Fibroblast of mammary gland (primary cell): ENCODE measurements at regions not wholly inside any gene's neighbourhood (a gene's known extent, or its start where the extent isn't known, plus 50 kb on each side); places are given as distances from the start of the nearest gene placed in this dataset.

Source experiments
- DNase-seq: peaks from one replicate; pipeline ENCODE4 v3.0.0-alpha.2; 2010; ENCODE audit warnings: low read depth
- H3K4me3 ChIP-seq: 2 replicates; pipeline ENCODE4 v1.5.1; 2011; ENCODE audit warnings: low read depth, mild to moderate bottlenecking, low read length, moderate library complexity; ENCODE audit not compliant: control insufficient read depth
- TF ChIP-seq, protein P1 (sequence below): conservative IDR thresholded peaks from 2 replicates; pipeline ENCODE4 v1.5.1; 2011; ENCODE audit warnings: low read depth, low read length, inconsistent platforms; ENCODE audit not compliant: control insufficient read depth, insufficient read depth

DNA sequence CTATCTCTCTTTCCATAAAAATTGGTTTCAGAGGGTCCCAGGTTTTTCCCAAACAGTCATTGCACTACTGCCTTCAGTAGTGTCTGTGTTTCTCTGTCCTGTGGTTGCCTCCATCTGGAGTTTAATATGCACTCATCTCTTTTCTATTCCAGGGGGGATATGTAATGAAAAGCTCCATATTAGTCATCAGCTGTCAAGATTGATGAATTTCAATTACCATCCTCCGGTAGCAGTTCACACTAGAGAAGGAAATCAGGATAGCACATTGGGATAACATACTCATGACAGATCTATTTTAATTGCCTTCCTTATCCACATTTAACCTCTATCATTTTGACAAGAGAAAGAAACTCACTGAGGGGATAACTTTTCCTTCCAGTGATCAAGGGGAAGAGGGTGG lies 589.0 kb upstream of the SEL1L start:
- H3K4me3 ChIP-seq: no peak overlapping the region
- TF ChIP-seq, protein P1, sequence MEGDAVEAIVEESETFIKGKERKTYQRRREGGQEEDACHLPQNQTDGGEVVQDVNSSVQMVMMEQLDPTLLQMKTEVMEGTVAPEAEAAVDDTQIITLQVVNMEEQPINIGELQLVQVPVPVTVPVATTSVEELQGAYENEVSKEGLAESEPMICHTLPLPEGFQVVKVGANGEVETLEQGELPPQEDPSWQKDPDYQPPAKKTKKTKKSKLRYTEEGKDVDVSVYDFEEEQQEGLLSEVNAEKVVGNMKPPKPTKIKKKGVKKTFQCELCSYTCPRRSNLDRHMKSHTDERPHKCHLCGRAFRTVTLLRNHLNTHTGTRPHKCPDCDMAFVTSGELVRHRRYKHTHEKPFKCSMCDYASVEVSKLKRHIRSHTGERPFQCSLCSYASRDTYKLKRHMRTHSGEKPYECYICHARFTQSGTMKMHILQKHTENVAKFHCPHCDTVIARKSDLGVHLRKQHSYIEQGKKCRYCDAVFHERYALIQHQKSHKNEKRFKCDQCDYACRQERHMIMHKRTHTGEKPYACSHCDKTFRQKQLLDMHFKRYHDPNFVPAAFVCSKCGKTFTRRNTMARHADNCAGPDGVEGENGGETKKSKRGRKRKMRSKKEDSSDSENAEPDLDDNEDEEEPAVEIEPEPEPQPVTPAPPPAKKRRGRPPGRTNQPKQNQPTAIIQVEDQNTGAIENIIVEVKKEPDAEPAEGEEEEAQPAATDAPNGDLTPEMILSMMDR: no peak
- DNase-seq: no peak

GRCh38 chr14:82124511-82124910 lies 590.9 kb upstream of the SEL1L start:
- TF ChIP-seq, protein P1: no peak
- H3K4me3 ChIP-seq: no peak overlapping the region
- no peak for DNase-seq

DNA sequence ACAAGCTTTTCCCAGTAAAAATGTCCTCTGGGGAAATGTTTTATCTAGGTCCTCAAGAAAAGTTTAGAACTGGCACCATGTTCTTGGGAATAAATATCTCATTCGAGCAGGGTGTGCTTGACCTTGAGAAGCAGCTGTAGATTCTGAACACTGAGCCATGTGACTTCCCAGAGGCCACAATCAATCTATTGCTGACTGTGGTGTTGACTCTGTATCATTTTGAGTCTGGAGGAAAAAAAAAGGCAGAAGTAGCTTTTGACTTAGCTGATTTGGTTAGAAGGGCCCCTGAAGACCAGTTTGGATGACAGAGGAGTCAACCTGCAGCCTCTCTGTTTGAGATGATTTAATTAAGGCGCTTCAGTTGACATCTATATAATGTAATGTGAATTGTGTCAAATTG lies 592.4 kb upstream of the SEL1L start:
- TF ChIP-seq, protein P1: no peak
- no peak for DNase-seq
- H3K4me3 ChIP-seq: no peak overlapping the region

DNA sequence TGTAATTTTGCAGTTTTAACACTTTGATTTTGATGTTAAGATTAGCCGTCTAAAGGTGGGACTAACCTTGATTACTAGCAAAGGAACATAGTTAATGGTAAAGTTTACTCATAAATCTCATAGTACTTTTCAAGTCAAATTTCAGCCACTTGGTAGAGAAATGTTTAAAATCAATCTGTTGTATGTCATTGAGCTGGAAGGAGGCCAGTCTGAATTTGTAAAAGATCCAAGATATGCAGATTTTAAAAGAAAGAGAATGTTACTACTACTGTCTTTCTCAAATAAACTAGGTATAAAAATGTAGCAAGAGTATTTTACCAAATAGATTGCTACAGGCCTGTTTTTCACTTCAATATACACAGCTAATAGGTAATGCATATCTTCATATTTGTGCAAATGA lies 600.8 kb upstream of the SEL1L start:
- no peak overlapping the region for H3K4me3 ChIP-seq
- DNase-seq: no peak
- TF ChIP-seq, protein P1: no peak

- DNase-seq: no peak
- TF ChIP-seq, protein P1: no peak
- no peak overlapping the region for H3K4me3 ChIP-seq
Observed at GRCh38 chr14:82138431-82138830, 604.8 kb upstream of the SEL1L start.

DNA sequence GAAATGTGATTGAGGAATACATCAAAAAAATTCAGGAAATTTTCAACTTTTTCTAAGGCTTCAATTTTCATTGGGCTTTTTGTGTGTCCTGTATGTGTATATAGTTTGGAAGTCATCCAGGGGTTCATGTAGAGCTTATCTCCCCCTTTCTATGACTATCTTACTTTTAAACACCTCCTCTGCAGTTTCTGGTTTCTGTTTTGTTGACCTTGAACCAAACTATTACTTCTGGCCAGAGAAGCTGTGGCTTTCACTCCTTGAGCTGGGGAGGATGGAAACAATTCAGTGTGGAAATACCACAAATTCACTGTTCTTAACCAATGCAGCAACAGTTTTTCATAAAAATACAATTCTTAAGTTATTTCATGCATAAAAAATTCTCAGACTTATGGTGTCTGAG lies 613.2 kb upstream of the SEL1L start:
- TF ChIP-seq, protein P1: no peak
- H3K4me3 ChIP-seq: no peak overlapping the region
- no peak for DNase-seq

GRCh38 chr14:82153689-82154088 lies 620.0 kb upstream of the SEL1L start:
- DNase-seq: no peak
- TF ChIP-seq, protein P1: no peak
- no peak overlapping the region for H3K4me3 ChIP-seq
